SK-N-SH treated with all-trans-retinoic acid at 6 μM for 48 hours (cell line): ENCODE measurements at regions not wholly inside any gene's neighbourhood (a gene's known extent, or its start where the extent isn't known, plus 50 kb on each side); places are given as distances from the start of the nearest gene placed in this dataset.

Experiments used
- ATAC-seq: fragments of 200-7000 bp; cut with Tn5 transposase; 3 replicates; pipeline ENCODE4 v1.9.1; 2020; ENCODE audit warnings: mild to moderate bottlenecking, moderate library complexity
- ARNTL ChIP-seq: fragments of 450-650 bp; formaldehyde crosslinking; IDR thresholded peaks from 2 replicates; pipeline ENCODE4 v1.5.0; 2020; ENCODE audit warnings: low read depth, mild to moderate bottlenecking, moderate library complexity, borderline replicate concordance
- CREB5 ChIP-seq: fragments of 250-450 bp; sonication (Bioruptor Pico); IDR thresholded peaks from 2 replicates; pipeline ENCODE4 v1.5.1; 2020; ENCODE audit warnings: low read depth, mild to moderate bottlenecking, moderate library complexity
- CSDC2 ChIP-seq: fragments of 250-450 bp; sonication (Bioruptor Pico); IDR thresholded peaks from 2 replicates; pipeline ENCODE4 v1.5.0; 2020; ENCODE audit warnings: mild to moderate bottlenecking, moderate library complexity
- CSRNP3 ChIP-seq: fragments of 250-450 bp; sonication (Bioruptor Pico); IDR thresholded peaks from 2 replicates; pipeline ENCODE4 v1.5.1; 2021; ENCODE audit warnings: mild to moderate bottlenecking, moderate library complexity
- ISL1 ChIP-seq: fragments of 250-450 bp; sonication (Bioruptor Pico); IDR thresholded peaks from 2 replicates; pipeline ENCODE4 v2.1.2; 2022; ENCODE audit warnings: mild to moderate bottlenecking, moderate library complexity
- PATZ1 ChIP-seq: fragments of 250-450 bp; sonication (Bioruptor Pico); IDR thresholded peaks from 2 replicates; pipeline ENCODE4 v1.8.0; 2020; ENCODE audit warnings: mild to moderate bottlenecking, moderate library complexity, borderline replicate concordance
- RARB ChIP-seq: fragments of 250-450 bp; sonication (Bioruptor Pico); IDR thresholded peaks from 2 replicates; pipeline ENCODE4 v1.8.0; 2021; ENCODE audit warnings: mild to moderate bottlenecking, moderate library complexity
- TCF4 ChIP-seq: fragments of 250-450 bp; sonication (Bioruptor Pico); IDR thresholded peaks from 2 replicates; pipeline ENCODE4 v1.8.0; 2021; ENCODE audit warnings: mild to moderate bottlenecking, moderate library complexity, borderline replicate concordance
- TOX ChIP-seq: fragments of 250-450 bp; sonication (Bioruptor Pico); IDR thresholded peaks from 2 replicates; pipeline ENCODE4 v1.8.0; 2021; ENCODE audit warnings: mild to moderate bottlenecking, moderate library complexity, borderline replicate concordance
- TSHZ2 ChIP-seq: fragments of 250-450 bp; sonication (Bioruptor Pico); IDR thresholded peaks from 2 replicates; pipeline ENCODE4 v1.5.0; 2020; ENCODE audit warnings: mild to moderate bottlenecking, moderate library complexity
- ZFP3 ChIP-seq: fragments of 250-450 bp; sonication (Bioruptor Pico); IDR thresholded peaks from 2 replicates; pipeline ENCODE4 v1.5.0; 2020; ENCODE audit warnings: mild to moderate bottlenecking, moderate library complexity
- ZNF565 ChIP-seq: fragments of 450-650 bp; formaldehyde crosslinking; conservative IDR thresholded peaks from 2 replicates; pipeline ENCODE4 v1.5.0; 2020; ENCODE audit warnings: low read depth, mild to moderate bottlenecking, moderate library complexity
- TF ChIP-seq, protein P1 (sequence below): fragments of 250-450 bp; sonication (Bioruptor Pico); IDR thresholded peaks from 2 replicates; pipeline ENCODE4 v1.8.0; 2021; ENCODE audit warnings: low read depth, mild to moderate bottlenecking, moderate library complexity, borderline replicate concordance

DNA sequence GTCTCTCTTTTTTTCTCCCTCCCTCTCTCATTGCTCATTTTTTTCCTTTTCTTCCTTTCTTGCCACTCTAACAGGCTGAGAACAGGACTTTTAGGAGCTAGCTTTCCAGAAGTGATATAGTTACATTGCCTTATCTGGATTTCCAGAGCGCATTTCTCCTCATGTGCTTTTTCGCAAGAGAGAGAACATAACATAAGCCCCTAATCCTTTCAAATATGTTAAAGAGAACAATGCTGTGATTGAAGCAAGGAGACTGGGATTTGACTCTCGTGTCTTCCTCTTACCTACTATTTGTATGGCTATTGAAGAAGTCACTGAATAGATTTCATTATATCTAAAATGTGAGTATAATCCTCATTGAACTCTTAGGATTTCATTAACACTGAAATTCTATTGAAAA is 101.2 kb upstream of the PRPS1L1 start:
- no peak for ATAC-seq
- no peak for TF ChIP-seq CREB5 (CRISPR knock-in tag)
- TF ChIP-seq, all 23 proteins: peak for 0

- TF ChIP-seq CSRNP3 (CRISPR knock-in tag) = no peak
- TF ChIP-seq ZFP3 (CRISPR knock-in tag) = no peak
- no peak for TF ChIP-seq TOX
- no peak for ATAC-seq
Observed at GRCh38 chr7:18132811-18133210, 105.2 kb upstream of the PRPS1L1 start.

- ATAC-seq = no peak
- TF ChIP-seq RARB (no peak), ZFP3 (CRISPR knock-in tag) (no peak), ZNF565 (CRISPR knock-in tag) (no peak), TSHZ2 (CRISPR knock-in tag) (no peak), TCF4 (CRISPR knock-in tag) (no peak), TOX (no peak), CREB5 (CRISPR knock-in tag) (no peak), CSDC2 (CRISPR knock-in tag) (no peak), ISL1 (CRISPR knock-in tag) (no peak), CSRNP3 (CRISPR knock-in tag) (no peak)
- TF ChIP-seq, all 23 proteins: peak for 0
Observed at GRCh38 chr7:18133921-18134320, 106.3 kb upstream of the PRPS1L1 start.

GRCh38 chr7:18140943-18141342 is 113.3 kb upstream of the PRPS1L1 start:
- no peak for ATAC-seq
- TF ChIP-seq PATZ1 (CRISPR knock-in tag) (no peak), CSRNP3 (CRISPR knock-in tag) (no peak), ARNTL (no peak), RARB (no peak)
- TF ChIP-seq, protein P1, sequence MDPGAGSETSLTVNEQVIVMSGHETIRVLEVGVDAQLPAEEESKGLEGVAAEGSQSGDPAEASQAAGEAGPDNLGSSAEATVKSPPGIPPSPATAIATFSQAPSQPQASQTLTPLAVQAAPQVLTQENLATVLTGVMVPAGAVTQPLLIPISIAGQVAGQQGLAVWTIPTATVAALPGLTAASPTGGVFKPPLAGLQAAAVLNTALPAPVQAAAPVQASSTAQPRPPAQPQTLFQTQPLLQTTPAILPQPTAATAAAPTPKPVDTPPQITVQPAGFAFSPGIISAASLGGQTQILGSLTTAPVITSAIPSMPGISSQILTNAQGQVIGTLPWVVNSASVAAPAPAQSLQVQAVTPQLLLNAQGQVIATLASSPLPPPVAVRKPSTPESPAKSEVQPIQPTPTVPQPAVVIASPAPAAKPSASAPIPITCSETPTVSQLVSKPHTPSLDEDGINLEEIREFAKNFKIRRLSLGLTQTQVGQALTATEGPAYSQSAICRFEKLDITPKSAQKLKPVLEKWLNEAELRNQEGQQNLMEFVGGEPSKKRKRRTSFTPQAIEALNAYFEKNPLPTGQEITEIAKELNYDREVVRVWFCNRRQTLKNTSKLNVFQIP = no peak
